HCT116 (cell line): ENCODE measurements at regions not wholly inside any gene's neighbourhood (a gene's known extent, or its start where the extent isn't known, plus 50 kb on each side); places are given as distances from the start of the nearest gene placed in this dataset.

Experiments used
- ATAC-seq: fragments of 200-7000 bp; cut with Tn5 transposase; 2 replicates; pipeline ENCODE4 v1.9.1; 2020; ENCODE audit warnings: mild to moderate bottlenecking, moderate library complexity
- BruUV-seq: library from RNA; stranded (reverse); fragments of 400-500 nt; replicated peaks from 2 replicates; lab custom pipeline; 2021; lab: Mats Ljungman, UMichigan
- CTCF ChIA-PET: fragments of 300-600 bp; sonication (Branson Sonifier 250); formaldehyde crosslinking; loops from one replicate; lab custom pipeline; 2021; ENCODE audit warnings: antibody characterized with exemption; lab: Charles Lee
- POLR2A ChIA-PET: fragments of 300-600, 350-600 bp; sonication (Branson Sonifier 250); formaldehyde crosslinking; loops from one replicate; lab custom pipeline; 2021; ENCODE audit warnings: antibody characterized with exemption; lab: Charles Lee
- RAD21 ChIA-PET, 2 experiments: fragments of 300-600 bp; sonication (Branson Sonifier 250); formaldehyde crosslinking; loops; one replicate each; lab custom pipeline; 2023; ENCODE audit warnings: low total read pairs in 2 of 2; ENCODE audit not compliant: uncharacterized antibody in 2 of 2, unreplicated experiment in 2 of 2, low non-redundant PET in 1 of 2; lab: Charles Lee
- DNase-seq: peaks from one replicate; pipeline ENCODE4 v3.0.0-alpha.2; 2010; ENCODE audit warnings: low read depth, low spot score
- H2AFZ ChIP-seq: fragments of 200-600 bp; shearing (Covaris generic), sonication (generic); 2 replicates; pipeline ENCODE4 v1.6.1; 2017; ENCODE audit warnings: low read depth, mixed run types, mixed read lengths, antibody characterized with exemption, low read length; ENCODE audit not compliant: poor library complexity, severe bottlenecking
- H3K27ac ChIP-seq: 2 replicates; pipeline ENCODE4 v1.5.1; 2012; ENCODE audit warnings: low read depth, low read length
- H3K27me3 ChIP-seq: fragments of 200-600 bp; sonication (generic); 2 replicates; pipeline ENCODE4 v1.6.1; 2016; ENCODE audit warnings: mixed run types, low read length, mixed read lengths; ENCODE audit not compliant: insufficient read depth
- H3K36me3 ChIP-seq, 2 experiments: fragments of 200-500 bp in 1 of 2; fragments of 200-600 bp in 1 of 2; sonication (Bioruptor generic) in 1 of 2; sonication (generic) in 1 of 2; 2 replicates each; pipeline versions ENCODE4 v1.5.1 to v1.6.1; 2014 to 2016; ENCODE audit warnings: low read length in 2 of 2, inconsistent platforms in 1 of 2, mixed read lengths in 1 of 2, mixed run types in 1 of 2; ENCODE audit not compliant: insufficient read depth in 2 of 2, control insufficient read depth in 1 of 2
- H3K4me1 ChIP-seq, 2 experiments: fragments of 200-600 bp in 1 of 2; sonication (generic) in 1 of 2; 2 replicates each; pipeline versions ENCODE4 v1.5.1 to v1.6.1; 2012 to 2017; ENCODE audit warnings: low read length in 2 of 2, inconsistent platforms in 1 of 2, mild to moderate bottlenecking in 1 of 2, mixed read lengths in 1 of 2, mixed run types in 1 of 2, moderate library complexity in 1 of 2; ENCODE audit not compliant: insufficient read depth in 2 of 2, control insufficient read depth in 1 of 2
- H3K4me2 ChIP-seq: fragments of 200-600 bp; sonication (generic); 2 replicates; pipeline ENCODE4 v1.6.1; 2017; ENCODE audit warnings: mixed run types, low read length, mixed read lengths
- H3K4me3 ChIP-seq, 2 experiments: fragments of 200-600 bp in 1 of 2; sonication (generic) in 1 of 2; replicated peaks in 1 of 2; 2 replicates each; pipeline ENCODE4 v1.5.1; 2011 to 2016; ENCODE audit warnings: low read length in 2 of 2, control low read depth in 1 of 2, low read depth in 1 of 2, mild to moderate bottlenecking in 1 of 2, mixed read lengths in 1 of 2, mixed run types in 1 of 2
- H3K79me2 ChIP-seq: fragments of 200-600 bp; sonication (generic); 2 replicates; pipeline ENCODE4 v1.6.1; 2017; ENCODE audit warnings: mild to moderate bottlenecking, mixed run types, low read length, moderate library complexity, mixed read lengths; ENCODE audit not compliant: insufficient read depth
- H3K9ac ChIP-seq: fragments of 200-600 bp; sonication (generic); 2 replicates; pipeline ENCODE4 v1.6.1; 2016; ENCODE audit warnings: low read length, mixed read lengths
- H3K9me2 ChIP-seq: fragments of 200-600 bp; sonication (generic), shearing (Covaris generic); 2 replicates; pipeline ENCODE4 v1.6.1; 2017; ENCODE audit warnings: mixed run types, mild to moderate bottlenecking, moderate library complexity; ENCODE audit not compliant: insufficient read depth
- H3K9me3 ChIP-seq, 2 experiments: fragments of 200-500 bp in 1 of 2; fragments of 200-600 bp in 1 of 2; sonication (Bioruptor generic) in 1 of 2; sonication (generic) in 1 of 2; 2 replicates each; pipeline ENCODE4 v1.6.1; 2014 to 2017; ENCODE audit warnings: low read length in 2 of 2, mixed read lengths in 2 of 2, inconsistent platforms in 1 of 2, low read depth in 1 of 2, mild to moderate bottlenecking in 1 of 2, mixed run types in 1 of 2, moderate library complexity in 1 of 2; ENCODE audit not compliant: control insufficient read depth in 1 of 2, insufficient read depth in 1 of 2
- H4K20me1 ChIP-seq: fragments of 200-600 bp; sonication (generic), shearing (Covaris generic); 2 replicates; pipeline ENCODE4 v1.6.1; 2017; ENCODE audit warnings: mixed run types, mild to moderate bottlenecking, moderate library complexity; ENCODE audit not compliant: insufficient read depth
- CBX3 ChIP-seq: IDR thresholded peaks from 2 replicates; pipeline ENCODE4 v1.6.1; 2012; ENCODE audit warnings: low read depth
- RAD21 ChIP-seq: IDR thresholded peaks from 2 replicates; pipeline ENCODE4 v1.6.1; 2012; ENCODE audit warnings: low read depth, mild to moderate bottlenecking
- REST ChIP-seq: IDR thresholded peaks from 2 replicates; pipeline ENCODE4 v1.6.1; 2012; ENCODE audit warnings: low read depth
- SIN3A ChIP-seq: IDR thresholded peaks from 2 replicates; pipeline ENCODE4 v1.6.1; 2012; ENCODE audit warnings: low read depth
- YY1 ChIP-seq: IDR thresholded peaks from 2 replicates; pipeline ENCODE4 v1.6.1; 2011; ENCODE audit warnings: low read length, low read depth, moderate library complexity, mild to moderate bottlenecking; ENCODE audit not compliant: insufficient replicate concordance; ENCODE audit errors: extremely low read depth
- ZFX ChIP-seq: fragments of 450-650 bp; IDR thresholded peaks from 2 replicates; pipeline ENCODE4 v1.6.1; 2017
- ZNF274 ChIP-seq: fragments of 200-500 bp; sonication (Bioruptor generic); IDR thresholded peaks from 2 replicates; pipeline ENCODE4 v1.6.1; 2014; ENCODE audit warnings: mild to moderate bottlenecking, low read depth, low read length, inconsistent platforms
- intact Hi-C: fragments of 100-400 bp; cut with micrococcal nuclease; formaldehyde crosslinking; loops from 2 replicates; pipeline ENCODE4 v1.10.0; 2022
- TF ChIP-seq, protein P1 (sequence below): IDR thresholded peaks from 2 replicates; pipeline ENCODE4 v1.6.1; 2012

- no peak for TF ChIP-seq REST
- TF ChIP-seq CBX3: no peak
- no peak for TF ChIP-seq RAD21
- TF ChIP-seq, protein P1, sequence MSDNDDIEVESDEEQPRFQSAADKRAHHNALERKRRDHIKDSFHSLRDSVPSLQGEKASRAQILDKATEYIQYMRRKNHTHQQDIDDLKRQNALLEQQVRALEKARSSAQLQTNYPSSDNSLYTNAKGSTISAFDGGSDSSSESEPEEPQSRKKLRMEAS: no peak
These were observed 949.4 kb upstream of the POT1 start (continued) for GRCh38 chr7:125878988-125879387.

DNA sequence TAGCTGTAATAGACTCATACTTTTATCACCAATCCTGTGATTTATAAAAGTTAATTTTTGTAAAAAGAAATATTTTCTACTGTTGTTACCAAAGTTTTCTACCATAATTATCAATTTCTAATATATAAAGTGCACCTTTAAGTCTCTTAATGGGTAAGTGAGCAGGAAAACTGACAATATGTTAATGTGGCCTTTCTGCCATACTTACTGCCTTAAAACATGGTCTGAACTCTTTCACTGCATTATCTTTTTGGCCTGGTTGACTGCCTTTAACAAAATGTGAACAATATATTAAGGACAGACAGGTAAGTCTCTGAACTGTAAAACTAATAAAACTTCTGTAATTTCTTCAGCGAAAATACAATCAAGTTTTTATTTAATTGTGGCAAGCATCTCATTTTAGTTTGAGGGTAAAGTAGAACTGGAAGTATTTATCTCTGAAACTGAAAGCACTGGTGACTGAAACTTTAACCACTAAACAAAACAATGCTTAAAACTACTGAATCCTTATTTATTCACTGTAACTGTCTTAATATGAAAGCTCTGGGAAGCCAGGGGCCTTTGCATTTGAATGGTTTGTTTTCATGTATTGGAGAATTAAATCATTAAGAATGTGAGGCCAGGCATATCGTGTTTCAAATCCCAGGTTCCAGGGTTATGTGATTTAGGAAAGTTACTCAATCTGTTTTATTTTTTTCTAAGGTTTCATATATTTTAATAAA is 948.8 kb upstream of the POT1 start:
- intact Hi-C loops: no loop called here
- BruUV-seq: no TSS peak
- no peak overlapping the region for H3K4me3 ChIP-seq
- ChIA-PET RAD21 (no interaction called here), POLR2A (no interaction called here), CTCF (no interaction called here)
- no peaks in the 10 kb centered on the region for H3K79me2 ChIP-seq
- TF ChIP-seq ZFX: no peak
- TF ChIP-seq SIN3A: no peak
- no peak for TF ChIP-seq YY1
- no peak for TF ChIP-seq REST
- no peak for TF ChIP-seq RAD21
- no peak for TF ChIP-seq ZNF274
- TF ChIP-seq, protein P1: no peak
- no peaks in the 10 kb centered on the region for H3K27me3 ChIP-seq
- H4K20me1 ChIP-seq: no peaks in the 10 kb centered on the region
- H3K9me3 ChIP-seq: no peaks in the 10 kb centered on the region
- no peak overlapping the region for H3K27ac ChIP-seq
- H3K36me3 ChIP-seq: no peaks in the 10 kb centered on the region
- H3K9ac ChIP-seq: no peak overlapping the region
- ATAC-seq: peak; percentile 15; the same call in 1 of the 2 replicates
- no peak overlapping the region for H2AFZ ChIP-seq
- 0 out of 2 replicates have a peak overlapping the region, but pooled peaks have one; percentile 38 for H3K4me2 ChIP-seq
- peaks cover 0 to 11% of the 10 kb centered on the region in 2 experiments; a peak in 3 of 4 replicates for H3K4me1 ChIP-seq
- H3K9me2 ChIP-seq: no peaks in the 10 kb centered on the region
- DNase-seq: no peak
